ENCODE measurements at regions not wholly inside any gene's neighbourhood (a gene's known extent, or its start where the extent isn't known, plus 50 kb on each side); places are given as distances from the start of the nearest gene placed in this dataset.

DNA sequence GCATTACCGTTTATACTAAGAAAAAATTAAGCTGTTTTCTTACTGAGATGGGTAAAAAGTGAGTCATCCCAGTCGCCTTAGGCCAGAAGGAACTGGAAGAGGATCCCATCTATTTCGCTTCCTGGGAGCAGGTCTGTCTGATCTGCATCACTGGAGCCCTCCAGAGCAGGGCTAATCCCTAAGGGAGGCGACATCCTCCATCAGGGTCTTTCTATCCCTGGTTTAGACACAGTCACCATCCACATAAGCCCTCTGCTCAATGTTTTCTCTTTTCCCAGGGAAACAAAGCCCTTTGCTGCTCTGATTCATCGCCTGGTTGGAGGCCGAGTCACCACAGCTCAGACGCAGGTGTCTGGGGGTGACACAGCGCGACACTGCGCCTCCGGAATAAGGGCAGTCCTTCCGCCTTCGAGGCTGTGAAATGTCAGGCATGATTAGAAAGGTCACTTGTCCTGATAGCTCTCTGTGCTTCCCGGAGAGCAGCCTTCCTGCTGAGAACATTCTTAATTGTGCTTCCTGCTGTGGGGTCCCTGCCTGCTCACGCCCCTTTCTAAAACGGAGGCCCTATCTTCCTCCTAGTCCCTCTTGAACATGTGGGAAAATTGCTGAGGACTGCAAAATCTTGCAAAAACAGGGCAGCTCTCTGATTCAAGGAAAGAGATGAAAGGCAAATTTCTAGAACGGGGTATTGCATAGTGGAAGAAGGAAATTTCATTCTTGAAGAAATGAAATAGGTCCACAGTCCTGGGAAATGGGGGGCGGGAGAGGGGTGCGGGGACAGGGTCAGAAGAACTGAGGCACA lies 56.3 kb downstream of the MARCHF4 start:
- Histone ChIP-seq H2AFZ (peak overlapping the region; percentile 40), H3K27ac (no peak overlapping the region), H3K27me3 (ENCODE audit: control insufficient read depth, insufficient read depth, low read length) (no peaks in the 10 kb centered on the region), H3K4me2 (ENCODE audit: low read length) (no peak overlapping the region), H3K79me2 (no peaks in the 10 kb centered on the region), H3K4me1 (no peaks in the 10 kb centered on the region), H3K9me3 (ENCODE audit: control insufficient read depth, low read length) (no peaks in the 10 kb centered on the region), H3K9ac (no peak overlapping the region), H3K4me3 (ENCODE audit: low read depth, low read length) (no peak overlapping the region), H3K36me3 (ENCODE audit: control insufficient read depth, insufficient read depth, low read length) (no peaks in the 10 kb centered on the region)
- TF ChIP-seq, protein P1, sequence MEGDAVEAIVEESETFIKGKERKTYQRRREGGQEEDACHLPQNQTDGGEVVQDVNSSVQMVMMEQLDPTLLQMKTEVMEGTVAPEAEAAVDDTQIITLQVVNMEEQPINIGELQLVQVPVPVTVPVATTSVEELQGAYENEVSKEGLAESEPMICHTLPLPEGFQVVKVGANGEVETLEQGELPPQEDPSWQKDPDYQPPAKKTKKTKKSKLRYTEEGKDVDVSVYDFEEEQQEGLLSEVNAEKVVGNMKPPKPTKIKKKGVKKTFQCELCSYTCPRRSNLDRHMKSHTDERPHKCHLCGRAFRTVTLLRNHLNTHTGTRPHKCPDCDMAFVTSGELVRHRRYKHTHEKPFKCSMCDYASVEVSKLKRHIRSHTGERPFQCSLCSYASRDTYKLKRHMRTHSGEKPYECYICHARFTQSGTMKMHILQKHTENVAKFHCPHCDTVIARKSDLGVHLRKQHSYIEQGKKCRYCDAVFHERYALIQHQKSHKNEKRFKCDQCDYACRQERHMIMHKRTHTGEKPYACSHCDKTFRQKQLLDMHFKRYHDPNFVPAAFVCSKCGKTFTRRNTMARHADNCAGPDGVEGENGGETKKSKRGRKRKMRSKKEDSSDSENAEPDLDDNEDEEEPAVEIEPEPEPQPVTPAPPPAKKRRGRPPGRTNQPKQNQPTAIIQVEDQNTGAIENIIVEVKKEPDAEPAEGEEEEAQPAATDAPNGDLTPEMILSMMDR (IDR thresholded peaks at IDR 0.05), result no peak

DNA sequence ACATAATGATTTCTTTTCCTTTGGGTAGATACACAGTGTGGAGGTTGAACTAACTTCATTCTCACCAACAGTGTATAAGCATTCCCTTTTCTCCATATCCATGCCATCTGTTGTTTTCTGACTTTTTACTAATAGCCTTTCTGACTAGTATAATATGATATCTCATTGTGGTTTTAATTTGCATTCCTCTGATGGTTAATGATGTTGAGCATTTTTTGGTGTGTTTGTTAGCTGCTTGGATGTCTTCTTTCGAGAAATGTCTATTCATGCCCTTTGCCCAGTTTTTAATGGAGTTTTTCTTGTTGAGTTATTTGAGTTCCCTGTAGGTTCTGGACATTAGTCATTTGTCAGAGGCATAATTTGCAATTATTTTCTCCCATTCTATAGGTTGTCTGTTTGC lies 59.8 kb downstream of the MARCHF4 start:
- Histone ChIP-seq H3K27ac (no peak overlapping the region), H3K9me3 (ENCODE audit: control insufficient read depth, low read length) (no peaks in the 10 kb centered on the region), H3K36me3 (ENCODE audit: control insufficient read depth, insufficient read depth, low read length) (no peaks in the 10 kb centered on the region), H3K79me2 (no peaks in the 10 kb centered on the region), H3K4me2 (ENCODE audit: low read length) (no peak overlapping the region), H3K4me1 (no peaks in the 10 kb centered on the region), H2AFZ (no peak overlapping the region), H3K27me3 (ENCODE audit: control insufficient read depth, insufficient read depth, low read length) (no peaks in the 10 kb centered on the region), H3K9ac (no peak overlapping the region), H3K4me3 (ENCODE audit: low read depth, low read length) (no peak overlapping the region)
- TF ChIP-seq, protein P1 (IDR thresholded peaks at IDR 0.05), result no peak

DNA sequence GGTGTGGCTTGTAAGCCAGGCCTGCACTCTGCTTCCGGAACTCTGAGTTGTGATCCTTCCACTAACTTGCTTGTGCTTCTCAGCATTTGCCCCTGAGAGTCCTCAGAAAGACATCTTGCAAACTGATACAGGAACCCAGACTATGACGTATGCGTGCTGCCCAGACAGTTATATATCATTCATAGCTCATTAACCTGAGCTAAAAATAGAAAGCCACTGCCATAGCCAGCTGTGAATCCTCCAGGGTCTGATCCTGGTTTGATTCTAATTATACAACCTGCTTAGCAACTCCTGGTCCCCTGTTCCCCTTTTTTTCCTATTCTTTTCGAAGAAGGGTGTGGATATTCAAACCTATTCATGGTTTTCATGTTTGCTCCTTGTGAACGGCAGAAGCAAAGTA lies 63.7 kb downstream of the MARCHF4 start:
- no peaks in the 10 kb centered on the region for H3K4me1 ChIP-seq
- TF ChIP-seq, protein P1 (IDR thresholded peaks at IDR 0.05), result no peak

DNA sequence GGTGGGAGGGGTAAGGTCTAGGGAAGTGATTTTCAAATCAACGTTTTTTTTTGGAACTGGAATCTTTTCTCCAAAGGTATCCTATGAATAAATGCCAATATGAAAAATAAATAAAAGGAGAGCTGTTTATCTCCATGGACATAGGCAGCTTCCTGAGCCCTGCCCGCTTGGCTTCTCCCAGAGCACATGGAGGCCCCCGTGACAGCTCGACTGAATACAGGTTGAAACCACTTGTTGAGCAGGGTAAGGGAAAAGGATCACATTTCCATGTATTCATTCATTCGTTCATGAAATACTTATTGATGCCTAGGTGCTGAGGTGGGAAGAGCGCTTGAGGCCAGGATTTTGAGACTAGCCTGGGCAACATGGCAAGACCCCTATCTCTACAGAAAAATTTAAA lies 64.8 kb downstream of the MARCHF4 start:
- TF ChIP-seq, protein P1 (IDR thresholded peaks at IDR 0.05), result no peak
- Histone ChIP-seq H3K27me3 (ENCODE audit: control insufficient read depth, insufficient read depth, low read length) (no peaks in the 10 kb centered on the region), H3K4me1 (no peaks in the 10 kb centered on the region), H3K4me3 (ENCODE audit: low read depth, low read length) (no peak overlapping the region), H3K9ac (no peak overlapping the region), H3K9me3 (ENCODE audit: control insufficient read depth, low read length) (no peaks in the 10 kb centered on the region), H3K79me2 (no peaks in the 10 kb centered on the region), H3K4me2 (ENCODE audit: low read length) (no peak overlapping the region), H3K27ac (no peak overlapping the region), H2AFZ (no peak overlapping the region), H3K36me3 (ENCODE audit: control insufficient read depth, insufficient read depth, low read length) (no peaks in the 10 kb centered on the region)

More for the DNA sequence above, 63.7 kb downstream of the MARCHF4 start:
- no peak overlapping the region for H3K4me3 ChIP-seq (ENCODE audit: low read depth, low read length)
- no peaks in the 10 kb centered on the region for H3K27me3 ChIP-seq (ENCODE audit: control insufficient read depth, insufficient read depth, low read length)
- no peak overlapping the region for H3K9ac ChIP-seq
- no peak overlapping the region for H3K4me2 ChIP-seq (ENCODE audit: low read length)
- H3K27ac ChIP-seq, result no peak overlapping the region
- no peaks in the 10 kb centered on the region for H3K9me3 ChIP-seq (ENCODE audit: control insufficient read depth, low read length)
- H3K79me2 ChIP-seq, result no peaks in the 10 kb centered on the region
- H2AFZ ChIP-seq, result no peak overlapping the region
- no peaks in the 10 kb centered on the region for H3K36me3 ChIP-seq (ENCODE audit: control insufficient read depth, insufficient read depth, low read length)

DNA sequence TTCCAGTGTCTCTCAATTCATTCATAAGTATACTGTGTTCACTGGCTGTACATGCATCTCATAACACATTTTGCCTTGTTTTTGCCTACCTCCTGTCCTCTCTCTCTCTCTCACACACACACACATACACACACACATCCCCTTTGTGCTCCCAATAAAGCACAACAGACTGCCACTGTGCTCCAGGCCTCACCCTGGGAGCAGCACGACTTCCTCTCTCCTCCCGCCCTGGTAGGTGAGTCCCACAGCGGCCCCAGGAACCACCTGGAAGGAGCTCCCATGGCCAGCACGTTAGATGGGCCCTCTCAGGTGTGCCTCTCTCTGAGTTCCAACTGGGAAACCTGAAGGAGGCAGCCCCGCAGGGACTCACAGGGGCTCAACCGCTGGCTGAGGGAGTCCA lies 65.4 kb downstream of the MARCHF4 start:
- TF ChIP-seq, protein P1 (IDR thresholded peaks at IDR 0.05), result no peak
- Histone ChIP-seq H2AFZ (no peak overlapping the region), H3K79me2 (no peaks in the 10 kb centered on the region), H3K36me3 (ENCODE audit: control insufficient read depth, insufficient read depth, low read length) (no peaks in the 10 kb centered on the region), H3K27me3 (ENCODE audit: control insufficient read depth, insufficient read depth, low read length) (no peaks in the 10 kb centered on the region), H3K4me2 (ENCODE audit: low read length) (no peak overlapping the region), H3K4me3 (ENCODE audit: low read depth, low read length) (no peak overlapping the region), H3K4me1 (no peaks in the 10 kb centered on the region), H3K9ac (no peak overlapping the region), H3K9me3 (ENCODE audit: control insufficient read depth, low read length) (no peaks in the 10 kb centered on the region), H3K27ac (no peak overlapping the region)

Data from parathyroid adenoma (tissue), 2 donors.